ENCODE measurements at regions not wholly inside any gene's neighbourhood (a gene's known extent, or its start where the extent isn't known, plus 50 kb on each side); places are given as distances from the start of the nearest gene placed in this dataset.
"Not testable (repeated sequence)": the region's sequence is repeated elsewhere in the genome, so short reads cannot be mapped to it uniquely, and the experiment has no call there.

DNA sequence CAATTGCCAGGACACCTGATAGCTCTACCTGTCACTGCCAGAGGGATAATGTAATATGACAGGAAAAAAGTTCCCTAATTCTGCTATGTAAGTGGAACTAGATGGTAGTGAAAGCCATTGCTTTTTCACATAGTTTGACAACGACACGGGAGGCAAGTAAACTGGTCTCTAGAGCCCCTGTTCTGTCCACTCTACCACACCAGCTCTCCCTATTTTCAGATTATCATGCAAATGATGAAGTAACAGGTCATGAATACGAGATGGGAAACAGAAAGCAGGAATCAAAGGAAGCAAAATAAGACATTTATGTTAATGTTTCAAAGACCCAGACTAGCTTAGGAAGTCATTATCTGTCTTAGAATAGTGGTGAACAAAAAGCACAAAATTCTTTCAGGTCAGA, 56.2 kb downstream of the TAF11L14 start:
- no peak for DNase-seq

DNA sequence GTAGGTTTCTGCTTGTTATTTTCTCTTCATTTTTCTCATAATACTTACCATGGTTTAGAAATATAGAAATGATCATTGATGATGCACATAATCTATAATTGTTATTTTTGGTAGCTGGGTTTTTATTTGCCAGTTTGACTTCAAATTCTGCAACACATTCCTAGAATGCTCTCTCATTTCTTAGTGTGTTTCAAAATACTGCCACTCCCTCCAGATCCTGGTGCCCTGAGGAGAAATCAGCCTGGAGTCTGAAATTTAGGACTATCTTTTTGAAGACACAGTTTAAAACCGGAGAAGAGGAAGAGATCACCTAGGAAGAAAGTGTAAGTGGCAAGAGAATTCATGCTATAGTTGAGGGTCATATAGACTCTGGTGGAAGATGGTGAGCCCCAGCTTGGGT, 57.5 kb downstream of the TAF11L14 start:
- DNase-seq, result no peak

DNA sequence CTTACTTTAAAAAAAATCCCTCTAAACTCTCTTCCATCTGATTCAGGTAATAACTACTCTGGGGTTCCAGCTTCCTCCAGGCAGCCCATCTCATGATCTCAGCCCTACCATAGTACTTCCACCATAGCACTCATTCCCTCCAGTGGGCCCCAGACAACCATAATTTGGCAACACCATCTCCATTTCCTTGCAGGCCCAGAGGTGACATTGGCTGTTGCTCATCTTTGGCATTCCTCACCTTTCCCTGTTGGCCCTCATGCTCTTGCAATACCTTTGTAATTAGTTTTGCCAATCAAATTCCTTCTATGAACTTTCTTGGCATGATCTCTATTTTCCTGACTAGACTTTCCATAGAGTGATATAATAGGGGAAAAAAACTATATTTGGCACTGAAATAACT, 60.1 kb downstream of the TAF11L14 start:
- no peak for DNase-seq

DNA sequence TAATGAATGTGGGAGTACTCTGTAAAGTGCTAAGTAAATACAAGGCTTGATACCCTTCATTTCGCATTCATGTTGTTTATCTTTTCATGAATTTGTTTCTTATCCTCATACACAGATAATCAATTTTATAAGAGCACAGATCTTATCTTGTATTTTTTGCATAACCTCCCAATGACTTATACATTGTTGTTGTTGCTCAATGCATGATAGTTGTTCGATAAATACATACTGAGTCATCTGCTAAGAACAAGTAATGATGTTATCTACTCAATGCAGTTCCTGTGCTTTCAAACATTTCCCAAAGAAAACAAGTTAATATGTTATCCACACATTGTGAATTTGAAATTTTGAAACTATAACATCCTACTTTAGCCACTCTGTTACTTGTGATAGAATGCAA, 60.7 kb downstream of the TAF11L14 start:
- DNase-seq, result no peak

DNA sequence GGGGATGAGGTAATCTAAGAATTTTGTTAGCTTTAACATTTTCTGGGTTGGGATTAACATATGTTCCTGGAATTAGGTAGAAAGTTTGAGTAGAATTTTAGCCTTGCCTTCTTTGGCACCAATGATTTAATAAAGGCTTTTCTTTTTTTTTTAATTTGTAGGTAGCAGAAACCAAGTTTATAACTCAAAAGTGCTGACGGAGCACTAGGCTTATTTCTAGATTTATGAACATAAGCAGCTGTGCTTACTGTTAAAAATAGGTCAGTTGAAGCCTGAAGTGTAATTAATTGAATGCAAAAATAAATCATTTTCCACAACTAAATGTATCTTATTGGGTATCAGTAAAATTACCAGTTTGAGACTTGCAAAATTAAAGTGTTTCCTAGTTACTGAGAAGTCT, 62.4 kb downstream of the TAF11L14 start:
- no peak for DNase-seq

DNA sequence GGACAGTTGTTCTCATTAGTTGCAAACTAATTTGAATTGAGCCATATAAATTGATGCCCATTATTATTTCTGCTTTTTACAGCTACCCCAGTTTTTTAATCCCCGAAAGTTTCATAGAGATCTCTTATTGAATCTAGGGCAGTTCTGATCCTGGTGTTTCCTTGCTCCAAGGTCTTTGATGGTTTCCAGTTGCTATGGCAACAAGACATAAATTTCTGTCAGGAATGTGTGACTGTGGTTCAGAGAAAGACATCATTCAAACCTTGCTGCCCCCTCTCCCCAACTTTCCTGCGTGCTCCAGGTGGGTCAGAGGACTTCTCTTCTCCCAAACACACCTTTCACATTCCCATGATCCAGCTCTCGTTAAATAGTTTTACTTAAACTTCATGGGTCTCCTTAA, 63.4 kb downstream of the TAF11L14 start:
- no peak for DNase-seq

DNA sequence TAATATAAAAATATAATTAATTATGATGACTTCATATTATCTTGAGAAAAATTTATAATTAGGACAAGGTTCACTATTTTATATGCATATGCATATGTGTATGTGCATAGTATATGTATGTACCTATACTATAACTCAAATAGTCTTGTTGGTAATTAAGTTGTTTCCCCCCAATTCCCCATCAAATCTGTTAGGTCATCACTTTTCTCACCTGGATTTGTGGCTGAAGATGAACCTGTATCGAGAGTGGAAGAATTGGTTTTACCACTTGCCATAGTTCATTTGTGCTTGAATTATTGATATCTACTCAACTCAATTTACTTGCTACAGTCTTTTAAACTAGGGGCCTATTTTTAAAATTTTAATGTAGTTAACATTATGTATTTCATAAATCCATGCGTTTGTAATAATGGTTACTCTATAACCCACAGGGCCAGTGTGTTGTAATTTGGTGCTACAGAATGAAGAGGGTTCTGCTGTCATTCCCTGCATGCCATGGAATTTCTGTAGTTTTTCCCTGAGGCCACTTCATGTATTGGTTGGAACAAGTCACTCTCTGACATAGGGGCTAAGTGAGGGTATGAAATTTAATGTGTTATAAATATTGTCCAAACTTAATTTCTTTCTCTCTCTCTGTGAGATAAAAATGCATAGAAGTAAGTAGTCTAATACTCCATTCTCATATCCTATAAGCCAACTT, 74.9 kb downstream of the TAF11L14 start:
- DNase-seq, result no peak

DNA sequence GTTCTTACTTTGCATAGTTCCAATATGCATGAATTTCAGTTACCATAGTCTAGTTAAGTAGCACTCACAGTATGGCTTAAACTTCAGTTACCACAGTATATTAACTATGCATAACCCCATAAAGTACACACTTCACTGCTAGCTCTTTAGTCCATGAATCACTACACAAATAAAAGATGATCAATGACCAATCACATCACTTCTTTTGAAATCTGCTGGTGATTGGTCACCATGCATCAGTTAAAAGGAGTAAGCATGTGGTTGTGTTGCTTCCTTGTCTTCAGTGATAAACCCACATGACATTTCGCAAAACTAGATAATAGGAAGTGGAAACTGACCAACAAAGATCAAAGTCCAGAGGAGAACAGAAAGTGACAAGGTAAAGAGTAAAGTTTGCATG, 79.0 kb downstream of the TAF11L14 start:
- DNase-seq, result no peak

DNA sequence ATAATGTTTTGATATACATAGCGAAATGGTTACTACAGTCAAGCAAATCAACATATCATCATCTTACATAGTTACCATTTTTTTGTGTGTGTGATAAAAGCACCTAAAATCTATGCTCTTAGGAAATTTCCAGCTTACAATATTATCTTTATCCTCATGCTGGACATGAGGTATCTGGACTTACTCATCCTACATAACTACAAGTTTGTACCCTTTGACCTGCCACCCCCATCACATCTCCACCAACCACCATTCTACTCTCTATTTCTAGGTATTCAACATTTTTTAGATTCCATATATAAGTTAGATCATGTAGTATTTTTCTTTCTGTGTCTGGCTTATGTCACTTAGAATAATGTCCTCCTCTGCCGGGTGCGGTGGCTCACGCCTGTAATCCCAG, 79.9 kb downstream of the TAF11L14 start:
- no peak for DNase-seq

DNA sequence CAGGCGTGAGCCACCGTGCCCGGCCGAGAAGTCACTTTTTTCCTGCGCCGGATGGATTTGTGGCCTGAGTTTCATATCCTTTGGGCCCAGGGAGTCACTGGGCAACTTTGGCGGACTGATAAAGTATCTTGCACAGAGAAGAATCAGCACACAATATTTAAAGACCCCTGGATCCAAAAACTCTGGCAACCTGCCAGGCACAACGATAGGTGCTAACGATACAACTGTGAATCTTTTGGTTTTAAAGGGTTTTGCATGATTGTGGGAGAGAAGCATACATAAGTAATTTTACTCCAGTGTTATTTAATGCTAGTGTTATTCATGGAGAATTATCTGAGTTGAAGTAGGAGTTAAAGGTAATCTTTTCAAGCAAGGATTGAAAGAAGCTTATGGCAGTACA, 85.3 kb downstream of the TAF11L14 start:
- DNase-seq, result no peak

DNA sequence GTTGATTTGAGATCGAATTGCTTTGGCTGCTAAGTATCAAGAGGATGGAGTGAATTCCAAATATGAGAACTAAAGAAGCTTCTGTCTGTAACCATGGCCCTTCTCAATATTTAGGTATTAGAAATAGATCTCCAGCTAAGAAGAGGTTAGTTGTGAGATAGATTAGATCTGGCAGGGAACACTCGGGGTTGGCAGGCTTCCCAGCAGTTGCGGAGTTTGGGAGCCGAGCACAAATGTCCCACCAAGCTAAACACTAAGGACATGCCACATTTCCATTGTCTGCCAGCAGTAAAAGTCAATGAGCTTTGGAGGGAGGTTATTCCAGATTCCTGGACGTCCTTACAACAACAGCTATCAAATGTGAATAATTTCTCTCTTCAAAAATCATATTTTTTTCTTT, 85.8 kb downstream of the TAF11L14 start:
- peak; percentile 59 for DNase-seq

DNA sequence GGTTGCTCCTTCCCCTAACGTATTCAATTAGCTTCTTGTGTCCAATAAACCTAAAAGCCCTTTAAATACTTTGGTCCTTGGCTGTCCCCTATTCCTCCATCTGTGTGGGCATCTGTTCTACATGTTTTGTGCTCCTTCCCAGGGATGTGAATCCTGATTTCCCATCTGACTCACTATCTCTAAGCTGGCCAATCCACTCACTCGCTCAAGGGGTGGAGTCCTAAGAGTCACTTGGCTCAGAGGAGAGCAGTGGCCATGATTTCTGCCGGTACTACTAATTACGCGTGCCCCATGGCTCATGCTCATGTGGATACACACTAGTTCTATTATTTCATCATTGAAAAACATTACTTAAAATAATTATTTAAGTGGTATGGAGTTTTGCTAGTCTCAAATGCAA, 89.6 kb downstream of the TAF11L14 start:
- peak; percentile 49 for DNase-seq

DNA sequence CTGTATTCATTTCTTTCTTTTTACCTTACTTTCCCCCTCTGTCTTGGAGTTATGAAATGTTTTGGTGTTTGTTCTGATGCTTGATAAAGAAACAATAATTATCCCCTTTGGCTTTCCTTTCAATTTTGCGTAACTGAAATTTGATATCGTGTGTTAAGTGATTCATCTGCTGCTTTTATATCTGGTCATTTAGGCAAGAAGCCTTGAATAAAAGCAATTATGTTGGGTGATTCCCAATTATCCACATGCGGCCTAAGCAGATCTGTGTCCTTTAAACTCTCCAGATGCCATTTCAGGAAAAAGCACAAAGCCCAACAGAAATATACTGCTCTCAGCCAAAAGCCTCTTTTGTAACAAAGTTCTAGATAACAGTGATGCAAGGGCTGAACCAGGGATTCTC, 92.8 kb downstream of the TAF11L14 start:
- peak; percentile 71 for DNase-seq

DNA sequence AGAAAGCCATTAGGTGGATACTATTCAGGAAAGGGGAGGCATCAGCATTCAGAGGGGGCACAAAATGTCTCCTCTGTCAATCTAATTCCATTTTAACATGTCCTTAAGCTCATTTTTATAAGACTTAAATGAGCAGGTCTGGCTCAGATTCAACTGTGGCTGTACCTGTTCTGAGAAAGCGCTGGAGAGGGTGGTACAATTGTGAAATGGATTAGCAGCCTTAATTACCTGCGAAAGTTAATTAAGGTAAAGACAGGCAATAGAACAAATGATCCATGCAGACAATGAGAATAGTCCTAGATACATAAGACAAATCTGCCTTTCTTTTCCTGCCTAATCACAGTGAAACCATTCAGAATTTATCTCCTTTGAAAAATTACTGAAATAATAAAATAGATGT, 96.2 kb downstream of the TAF11L14 start:
- DNase-seq, result no peak

DNA sequence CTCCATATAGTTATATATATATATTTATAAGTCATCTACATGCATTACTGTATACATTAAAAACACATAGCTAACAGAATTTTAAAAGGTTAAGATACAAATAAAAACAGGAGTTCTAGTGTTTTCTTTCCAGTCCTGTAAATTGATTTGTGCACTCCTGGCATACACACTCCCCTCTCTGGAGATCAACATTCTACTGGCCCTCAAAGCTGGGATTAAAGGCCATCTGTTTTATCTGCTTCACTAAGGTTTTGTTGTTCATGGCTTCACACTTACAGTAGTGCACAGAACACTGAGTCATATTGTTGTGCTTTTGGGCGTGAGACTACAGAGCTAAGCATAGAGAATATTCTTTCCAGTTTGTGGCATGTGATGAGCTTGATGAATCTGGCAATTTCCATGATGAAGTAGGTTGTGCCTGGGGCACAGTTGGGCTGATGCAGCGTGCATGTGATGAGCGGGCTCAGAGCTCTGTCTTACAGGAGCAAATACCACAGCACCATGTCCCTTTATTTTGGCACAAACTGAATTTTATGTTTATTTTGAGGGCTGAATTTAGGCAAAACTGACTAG, 98.2 kb downstream of the TAF11L14 start:
- peak; percentile 53 for DNase-seq

DNA sequence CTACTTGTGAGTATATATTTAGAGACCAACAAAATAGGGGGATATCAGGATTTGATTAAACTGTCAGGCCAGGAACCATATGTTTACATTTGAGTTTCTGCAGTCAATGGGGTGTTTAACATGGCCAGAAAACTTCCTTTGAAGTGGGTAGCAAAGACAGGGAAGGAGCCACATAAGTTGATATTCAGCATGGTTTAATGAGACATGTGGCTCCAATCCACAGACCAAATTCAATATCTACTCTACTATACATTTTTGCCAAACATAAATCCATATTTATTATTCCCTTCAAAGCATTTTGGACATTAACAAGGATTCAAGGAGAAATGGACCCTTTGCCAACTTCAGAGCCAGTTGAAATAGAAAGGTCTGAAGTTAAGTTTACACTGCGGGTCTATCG, 99.8 kb downstream of the TAF11L14 start:
- DNase-seq, result no peak

DNA sequence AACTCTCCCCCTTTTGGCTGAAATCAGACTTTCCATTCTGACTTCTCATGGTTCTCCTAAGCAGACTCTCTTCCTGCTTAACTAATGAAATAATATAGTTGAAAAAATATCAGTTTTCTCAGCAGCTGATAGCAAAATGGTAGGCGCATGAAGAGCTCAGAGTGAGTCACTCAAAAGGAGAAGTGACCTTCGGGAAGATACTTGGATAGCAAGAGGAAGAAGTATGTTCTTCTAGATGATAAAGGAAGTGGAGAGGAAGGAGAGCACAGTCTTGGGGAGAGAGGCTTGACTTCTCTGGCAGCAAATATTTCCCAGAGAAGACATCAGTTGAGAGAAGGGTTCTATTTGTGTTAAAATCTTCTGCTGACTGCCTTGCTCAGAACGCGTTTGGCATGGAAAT, 101.5 kb downstream of the TAF11L14 start:
- DNase-seq, result no peak

DNA sequence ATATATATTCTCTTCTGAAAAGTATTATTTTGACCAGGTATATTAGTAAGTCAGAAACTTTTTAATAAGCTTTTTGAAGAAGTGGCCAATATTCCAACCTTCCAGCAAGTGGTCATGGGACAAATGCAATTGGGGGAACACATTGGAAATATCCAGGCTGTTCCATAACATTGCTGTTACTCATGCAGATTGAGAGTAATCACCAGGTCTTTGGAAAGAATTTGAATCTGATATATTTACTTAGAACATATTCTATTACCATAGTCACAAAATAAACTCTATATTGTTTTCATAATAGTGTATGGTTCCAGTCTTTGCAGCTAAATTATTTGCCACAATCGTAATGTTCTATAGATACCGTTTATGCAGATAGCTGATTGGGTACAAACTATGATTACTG, 102.8 kb downstream of the TAF11L14 start:
- no peak for DNase-seq

DNA sequence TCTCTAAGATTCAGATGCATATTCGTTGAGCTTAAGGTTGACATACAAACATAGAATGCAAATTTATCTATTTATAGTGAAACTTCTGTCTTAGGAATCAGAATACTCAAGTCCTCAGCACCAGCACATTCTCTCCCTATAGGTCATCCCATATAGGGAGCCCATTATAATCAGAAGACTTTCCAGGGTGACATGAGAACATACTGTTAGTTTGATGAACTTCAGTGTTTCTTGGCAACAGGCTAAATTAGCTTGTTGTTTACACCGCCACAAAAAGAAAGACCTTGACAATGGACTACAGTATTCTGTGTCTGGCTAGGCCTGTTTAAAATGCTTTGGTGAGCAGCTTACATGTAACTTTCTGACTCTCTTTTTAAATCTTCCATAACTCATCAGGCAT, 104.2 kb downstream of the TAF11L14 start:
- DNase-seq, result no peak

DNA sequence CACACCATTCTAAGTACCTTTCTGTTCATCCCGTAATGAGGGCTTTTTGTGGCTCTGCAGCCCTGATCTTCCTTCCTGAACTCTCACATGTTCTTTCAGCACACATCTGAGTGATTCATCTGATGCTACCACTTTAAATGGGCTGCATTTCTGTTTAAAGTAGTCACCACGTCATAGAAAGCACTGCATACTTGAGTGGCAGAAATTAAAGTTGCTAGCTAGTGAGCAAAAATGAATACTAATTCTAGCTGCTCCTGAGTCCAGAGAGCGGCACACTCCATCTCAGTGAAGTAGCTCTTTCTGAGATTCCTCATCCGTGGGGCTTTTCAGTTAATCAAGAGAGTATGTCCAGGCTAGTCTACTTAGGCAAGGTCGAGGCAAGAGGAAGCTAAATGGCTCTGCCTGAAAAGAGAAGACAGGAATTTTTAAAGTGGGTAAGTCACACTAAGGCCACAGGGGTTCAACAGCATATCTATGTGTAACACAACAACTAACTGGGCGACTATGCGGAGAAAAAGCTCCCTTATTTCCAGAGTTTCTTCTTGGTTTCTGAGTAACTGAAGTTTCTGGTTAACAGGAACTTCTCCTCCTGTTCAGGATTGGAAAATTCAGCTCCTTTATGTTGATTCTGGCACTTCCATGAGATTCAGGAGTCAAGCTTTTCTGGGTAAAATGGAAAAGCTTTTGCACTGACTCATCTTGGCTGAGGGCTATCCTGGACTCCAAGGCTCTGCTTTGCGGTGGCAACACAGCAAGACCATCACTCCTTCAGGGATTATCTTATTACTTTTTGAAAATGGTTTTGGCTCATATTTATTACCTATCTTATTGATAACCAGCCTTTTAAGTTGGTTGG, 109.5 kb downstream of the TAF11L14 start:
- DNase-seq, result no peak

DNA sequence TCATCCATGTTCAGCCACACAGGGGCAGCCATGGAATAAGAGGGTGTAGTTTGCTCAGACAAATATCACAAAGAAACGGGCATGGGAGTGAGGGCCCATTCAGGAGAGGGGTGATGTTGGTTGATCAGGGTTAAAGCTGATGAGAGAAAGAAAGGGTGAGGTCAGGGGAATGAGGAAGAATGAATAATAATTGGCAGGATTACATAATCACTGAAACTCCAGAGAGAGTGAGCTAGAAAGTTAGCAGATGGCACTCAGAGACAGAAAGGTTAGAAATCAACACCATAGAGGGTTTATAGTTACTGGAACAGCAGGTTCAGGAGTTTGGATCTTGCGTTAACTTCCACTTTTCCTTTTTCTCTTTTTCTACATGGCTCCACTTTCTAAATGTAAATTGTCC, 113.9 kb downstream of the TAF11L14 start:
- peak; percentile 81 for DNase-seq

DNA sequence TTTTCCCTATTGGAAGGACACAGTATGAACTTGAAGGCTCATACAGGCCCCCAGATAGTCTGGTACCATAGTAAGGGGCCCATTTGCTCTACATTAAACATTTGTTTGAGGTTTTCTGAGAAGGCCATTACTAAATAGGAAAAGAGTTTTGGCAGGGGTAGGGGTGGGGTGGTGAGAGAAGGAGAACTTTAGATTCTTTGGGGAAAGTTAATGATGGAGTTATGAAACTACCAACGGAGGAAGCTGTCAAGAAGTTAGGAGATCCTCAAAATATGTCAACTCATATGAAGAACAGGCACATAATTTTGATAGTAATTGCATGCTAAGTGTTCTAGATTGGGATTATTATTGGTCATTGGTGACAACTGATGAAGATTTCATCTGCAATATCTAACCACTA, 114.7 kb downstream of the TAF11L14 start:
- DNase-seq, result no peak

DNA sequence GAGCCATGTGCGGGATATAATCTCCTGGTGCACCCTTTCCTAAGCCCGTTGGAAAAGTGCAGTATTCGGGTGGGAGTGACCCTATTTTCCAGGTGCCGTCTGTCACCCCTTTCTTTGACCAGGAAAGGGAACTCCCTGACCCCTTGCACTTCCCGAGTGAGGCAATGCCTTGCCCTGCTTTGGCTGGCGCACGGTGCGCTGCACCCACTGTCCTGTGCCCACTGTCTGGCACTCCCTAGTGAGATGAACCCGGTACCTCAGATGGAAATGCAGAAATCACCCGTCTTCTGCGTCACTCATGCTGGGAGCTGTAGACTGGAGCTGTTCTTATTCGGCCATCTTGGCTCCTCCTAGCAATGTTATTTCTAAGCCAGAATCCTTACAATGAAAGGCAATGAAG, 121.1 kb downstream of the TAF11L14 start:
- not testable (repeated sequence) for DNase-seq

DNA sequence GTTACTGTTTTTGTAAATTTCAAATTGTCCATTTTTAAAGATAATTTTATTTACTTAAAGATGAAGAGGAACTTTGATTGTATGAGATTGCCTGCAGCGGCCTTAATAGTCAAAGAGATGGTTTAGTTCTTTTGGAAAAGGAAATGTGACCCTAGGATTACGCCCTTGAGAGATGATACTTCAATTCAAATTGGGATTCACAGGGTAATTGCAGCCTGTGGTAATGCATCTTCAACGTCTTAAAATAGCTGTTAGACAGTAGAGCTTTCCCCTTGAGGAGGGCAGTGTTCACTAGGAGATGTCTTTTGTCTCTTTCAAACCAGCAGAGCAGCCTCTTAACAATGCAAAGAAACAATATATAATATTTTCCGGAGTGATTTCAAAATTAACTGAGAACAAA, 127.1 kb downstream of the TAF11L14 start:
- no peak for DNase-seq
